Epidermal melanocyte (primary cell): ENCODE measurements at regions not wholly inside any gene's neighbourhood (a gene's known extent, or its start where the extent isn't known, plus 50 kb on each side); places are given as distances from the start of the nearest gene placed in this dataset.
"Not testable (repeated sequence)": the region's sequence is repeated elsewhere in the genome, so short reads cannot be mapped to it uniquely, and the experiment has no call there.

Source experiments
- DNase-seq: peaks from one replicate; pipeline ENCODE4 v3.0.0; 2011; ENCODE audit warnings: low spot score; ENCODE audit not compliant: insufficient read length

DNA sequence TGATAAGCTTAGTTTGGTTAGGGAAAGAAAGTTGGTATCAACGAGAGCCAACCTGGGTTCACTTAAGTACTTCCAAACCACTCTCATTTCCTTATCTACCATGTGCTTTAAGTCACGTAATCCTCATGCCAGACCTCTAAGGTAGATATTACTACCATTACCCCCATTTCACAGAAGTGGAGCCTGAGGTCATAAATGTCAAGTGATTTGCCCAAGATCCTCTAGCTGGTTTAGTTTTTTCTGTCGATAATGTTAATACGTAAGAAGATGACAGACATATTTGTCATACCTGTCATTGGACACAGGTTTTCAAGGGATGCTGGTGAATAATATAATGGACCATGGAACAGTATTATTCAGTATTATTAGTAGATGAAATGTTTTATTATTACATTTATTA is 197.4 kb upstream of the MKLN1 start:
- DNase-seq: no peak

- DNase-seq: no peak
These were observed 196.5 kb upstream of the MKLN1 start for GRCh38 chr7:131131012-131131745.

- no peak for DNase-seq
These were observed 195.8 kb upstream of the MKLN1 start for GRCh38 chr7:131131746-131132431.

GRCh38 chr7:131139462-131139861 is 188.2 kb upstream of the MKLN1 start:
- no peak for DNase-seq

DNA sequence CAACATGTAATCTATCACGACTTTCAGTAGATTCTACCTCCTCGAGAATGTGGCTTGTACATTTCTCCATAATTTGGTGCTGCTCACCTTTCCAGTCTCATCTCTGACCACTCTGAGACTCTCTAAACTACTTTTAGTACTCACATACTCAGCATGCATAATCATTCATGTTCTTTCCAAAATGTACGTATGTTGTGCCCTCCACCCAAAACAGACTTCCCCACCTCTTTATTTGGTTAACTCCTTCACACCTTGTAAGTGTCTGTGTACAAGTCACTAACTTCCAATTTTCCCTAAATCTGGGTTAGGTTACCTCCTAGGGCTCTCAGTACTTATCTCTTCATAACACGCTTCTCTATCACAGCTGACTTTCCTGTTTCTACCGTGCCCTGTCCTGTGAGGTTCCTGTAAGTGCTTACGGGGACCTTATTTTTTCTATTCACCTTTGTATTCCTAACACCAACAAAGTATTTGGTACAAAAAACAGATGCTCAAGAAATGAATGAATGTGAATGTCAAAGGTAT is 186.2 kb upstream of the MKLN1 start:
- no peak for DNase-seq

GRCh38 chr7:131143869-131144268 is 183.8 kb upstream of the MKLN1 start:
- DNase-seq: no peak

DNA sequence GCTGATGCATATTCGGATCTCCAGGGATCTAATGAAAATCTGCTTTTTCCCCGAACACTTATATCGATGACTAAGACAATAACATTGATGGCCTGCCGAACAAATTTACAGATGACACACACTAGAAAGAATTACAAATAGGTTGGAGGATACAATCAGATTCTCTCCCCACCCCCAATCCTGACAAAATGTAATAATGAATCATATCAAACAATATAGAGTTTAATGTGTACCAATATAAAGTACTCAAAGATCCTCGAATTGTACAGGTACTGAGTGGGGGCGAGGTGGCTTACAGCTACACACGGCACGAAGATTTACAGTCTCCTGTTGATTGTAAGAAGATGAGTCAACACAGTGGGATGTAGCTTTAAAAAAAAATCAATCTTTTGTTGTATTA is 182.7 kb upstream of the MKLN1 start:
- DNase-seq: no peak

DNA sequence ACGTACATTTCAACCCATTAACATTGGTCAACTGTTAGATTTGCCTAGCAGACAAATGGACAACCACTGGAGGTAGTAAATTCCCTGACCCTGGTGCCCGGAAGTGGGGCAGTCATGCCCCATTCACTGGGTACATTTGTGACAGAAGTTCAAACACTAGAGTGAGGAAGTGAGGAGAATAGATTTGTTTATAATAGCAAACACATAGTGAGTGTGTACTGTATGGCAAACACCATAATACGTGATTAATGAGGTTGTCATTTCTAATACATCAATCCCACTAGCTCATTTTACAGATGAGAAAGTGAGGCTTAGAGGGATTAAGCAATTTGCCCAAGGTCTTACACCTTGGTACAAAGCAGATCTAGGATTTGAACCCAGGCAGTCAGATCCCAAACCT is 181.9 kb upstream of the MKLN1 start:
- no peak for DNase-seq

- DNase-seq: no peak
These were observed 180.1 kb upstream of the MKLN1 start for GRCh38 chr7:131147604-131148003.

GRCh38 chr7:131148258-131148657 is 179.4 kb upstream of the MKLN1 start:
- no peak for DNase-seq

DNA sequence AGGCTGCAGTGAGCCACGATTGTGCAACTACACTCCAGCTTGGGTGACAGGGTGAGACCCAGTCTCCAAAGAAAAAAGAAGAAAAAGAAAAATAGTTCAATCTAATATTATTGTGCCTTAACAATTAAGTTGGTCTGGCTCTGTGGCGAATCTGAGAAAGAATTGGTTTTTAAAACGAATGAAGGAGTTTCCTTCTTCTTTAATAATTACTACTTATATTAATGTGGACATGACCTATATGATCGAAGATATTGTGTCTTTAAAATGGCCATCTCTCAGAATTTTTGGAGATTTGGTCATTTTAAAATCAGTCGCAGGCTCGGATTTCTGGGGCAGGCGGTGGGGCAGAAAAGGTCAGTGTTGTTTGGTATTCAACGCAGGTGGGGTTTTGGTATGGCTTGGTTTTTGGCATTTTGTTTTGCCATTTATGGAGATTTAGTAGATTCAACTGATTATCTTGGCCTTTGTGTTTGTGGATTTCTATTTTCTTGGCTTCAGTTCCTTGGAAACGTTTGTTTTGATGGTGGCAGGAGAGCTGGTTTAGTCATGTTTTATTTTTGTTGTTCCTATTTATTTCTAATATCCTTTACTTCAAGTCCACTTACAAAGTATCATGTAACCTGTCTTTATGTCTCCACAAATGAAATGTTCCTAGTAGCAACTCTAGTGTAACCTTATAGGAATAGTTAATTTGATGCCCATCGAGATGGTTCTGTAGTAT is 178.8 kb upstream of the MKLN1 start:
- DNase-seq: no peak

- DNase-seq: no peak
These were observed 178.3 kb upstream of the MKLN1 start for GRCh38 chr7:131149429-131149773.

GRCh38 chr7:131149840-131150239 is 177.8 kb upstream of the MKLN1 start:
- no peak for DNase-seq

DNA sequence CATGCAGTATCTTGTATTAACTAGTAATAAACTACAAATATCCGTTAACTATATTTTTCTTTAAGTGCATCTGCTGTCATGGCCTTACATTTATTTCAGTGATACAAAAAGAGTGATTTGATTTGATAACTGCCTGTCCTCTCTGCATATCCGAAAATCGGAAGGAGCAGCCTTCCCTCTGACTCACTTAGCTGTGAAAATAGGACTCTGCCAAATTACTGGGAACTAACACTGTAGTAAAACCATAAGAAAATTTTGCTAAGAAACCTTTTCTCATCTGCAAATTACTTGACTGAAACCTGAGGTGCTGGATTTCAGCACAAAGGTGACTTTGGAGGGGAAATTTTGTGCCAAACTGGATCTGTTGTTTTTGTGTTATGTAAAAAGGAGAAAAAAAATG is 176.6 kb upstream of the MKLN1 start:
- no peak for DNase-seq

DNA sequence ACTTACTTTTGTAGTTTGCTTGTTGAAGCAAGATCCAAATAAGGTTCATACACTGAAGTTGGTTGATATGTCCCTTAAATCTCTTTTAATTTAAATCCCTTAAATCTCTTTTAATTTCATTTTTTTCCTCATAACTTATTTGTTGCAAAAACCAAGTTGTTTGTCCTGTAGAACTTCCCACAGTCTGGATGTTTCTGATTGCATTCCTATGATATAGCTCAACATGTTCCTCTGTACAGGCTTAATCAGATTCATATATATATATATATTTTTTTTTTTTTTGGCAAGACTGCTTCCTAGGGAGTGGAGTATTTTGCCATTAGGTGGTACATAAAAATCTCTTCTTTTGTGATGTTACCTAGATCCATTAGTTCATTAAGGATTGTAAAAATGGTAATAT is 174.9 kb upstream of the MKLN1 start:
- no peak for DNase-seq

DNA sequence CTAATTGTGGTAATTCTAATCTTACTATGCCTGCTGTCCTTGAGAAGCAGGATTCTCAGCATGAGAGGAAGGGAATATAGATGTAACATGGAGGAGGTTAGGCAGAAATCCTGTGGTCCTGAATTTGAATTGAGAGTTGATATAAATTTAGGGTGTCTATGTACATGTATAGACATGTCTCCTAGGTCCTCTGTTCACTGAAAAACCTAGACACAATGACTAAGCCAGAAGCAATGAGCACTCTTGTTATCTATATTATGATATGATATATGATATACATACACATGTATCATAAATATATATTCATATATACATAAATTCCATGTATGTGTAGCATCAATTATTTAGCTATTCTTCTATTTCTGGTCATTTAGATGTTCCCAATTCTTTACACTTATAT is 173.3 kb upstream of the MKLN1 start:
- no peak for DNase-seq

GRCh38 chr7:131157530-131158243 is 170.0 kb upstream of the MKLN1 start:
- no peak for DNase-seq

- not testable (repeated sequence) for DNase-seq
These were observed 169.4 kb upstream of the MKLN1 start for GRCh38 chr7:131158244-131158636.

DNA sequence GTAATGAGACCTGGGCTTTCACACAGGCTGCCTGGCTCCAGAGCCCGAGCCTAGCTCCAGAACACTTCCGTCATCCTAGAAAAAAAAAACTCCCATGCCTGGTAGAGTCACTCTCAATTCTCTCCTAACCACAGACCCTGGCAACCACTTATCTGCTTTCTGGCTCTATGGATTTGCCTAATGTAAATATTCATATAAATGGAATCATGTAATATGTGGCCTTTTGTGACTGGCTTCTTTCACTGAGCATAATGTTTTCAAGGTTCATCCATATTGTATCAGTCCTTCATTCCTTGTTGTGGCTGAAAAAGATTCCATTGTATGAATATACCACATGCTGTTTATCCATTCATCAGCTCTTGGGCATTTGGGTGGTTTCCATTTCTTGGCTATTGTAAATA is 167.7 kb upstream of the MKLN1 start:
- no peak for DNase-seq

DNA sequence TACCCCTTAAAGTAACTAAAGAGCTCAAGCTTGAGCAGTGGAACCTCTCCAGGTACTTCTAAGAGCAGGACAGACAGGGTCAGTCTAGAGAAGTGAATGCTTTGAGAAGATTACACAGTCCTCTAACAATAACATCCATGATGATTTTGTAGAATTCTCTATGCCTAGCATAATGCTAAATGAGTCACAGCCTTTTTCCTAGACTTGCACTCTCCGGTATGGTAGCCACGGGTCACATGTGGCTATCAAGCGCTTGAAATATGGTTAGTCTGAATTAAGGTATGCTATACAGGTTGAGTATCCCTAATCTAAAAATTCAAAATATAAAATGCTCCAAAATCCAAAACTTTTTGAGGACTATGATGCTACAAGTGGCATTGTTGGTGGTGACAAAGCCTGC is 166.6 kb upstream of the MKLN1 start:
- no peak for DNase-seq

DNA sequence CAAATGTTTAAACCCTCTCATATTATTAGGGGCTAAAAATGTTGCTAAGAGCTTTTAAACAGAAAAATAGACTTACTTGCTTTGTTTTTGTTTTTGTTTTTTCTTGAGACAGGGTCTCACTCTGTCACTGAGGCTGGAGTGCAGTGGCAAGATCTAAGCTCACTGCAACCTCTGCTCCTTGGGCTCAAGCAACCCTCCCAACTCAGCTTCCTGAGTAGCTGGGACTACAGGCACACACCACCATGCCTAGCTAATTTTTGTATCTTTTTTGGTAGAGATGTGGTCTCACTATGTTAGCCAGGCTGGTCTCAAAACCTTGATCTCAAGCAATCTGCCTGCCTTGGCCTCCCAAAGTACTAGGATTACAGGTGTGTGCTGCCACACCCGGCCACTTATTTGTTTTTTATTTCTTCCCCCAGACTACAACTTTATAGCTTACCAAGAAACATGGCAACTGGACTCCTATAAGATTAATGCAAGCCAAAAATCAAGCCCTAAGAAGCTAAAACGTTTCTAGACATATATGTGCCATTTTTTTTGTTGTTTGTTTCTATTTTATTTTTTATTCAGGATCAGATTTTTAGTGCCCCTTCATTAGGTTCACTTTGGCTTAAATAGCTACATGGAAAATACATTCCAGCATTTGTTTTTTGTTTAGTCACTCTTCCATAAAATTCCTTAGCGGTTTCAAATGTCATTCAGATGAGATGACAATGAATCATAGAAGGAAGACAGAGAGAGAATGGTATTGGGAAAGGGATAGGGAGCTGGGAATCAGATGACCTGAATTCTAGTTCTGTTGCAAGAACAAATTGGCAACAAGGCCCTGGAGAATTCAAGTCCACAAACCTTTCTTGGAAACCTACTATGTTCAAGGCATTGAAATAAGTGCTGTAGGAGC is 163.4 kb upstream of the MKLN1 start:
- peak; percentile 37 for DNase-seq
